ENCODE measurements at regions not wholly inside any gene's neighbourhood (a gene's known extent, or its start where the extent isn't known, plus 50 kb on each side); places are given as distances from the start of the nearest gene placed in this dataset.
"Not testable (repeated sequence)": the region's sequence is repeated elsewhere in the genome, so short reads cannot be mapped to it uniquely, and the experiment has no call there.

DNA sequence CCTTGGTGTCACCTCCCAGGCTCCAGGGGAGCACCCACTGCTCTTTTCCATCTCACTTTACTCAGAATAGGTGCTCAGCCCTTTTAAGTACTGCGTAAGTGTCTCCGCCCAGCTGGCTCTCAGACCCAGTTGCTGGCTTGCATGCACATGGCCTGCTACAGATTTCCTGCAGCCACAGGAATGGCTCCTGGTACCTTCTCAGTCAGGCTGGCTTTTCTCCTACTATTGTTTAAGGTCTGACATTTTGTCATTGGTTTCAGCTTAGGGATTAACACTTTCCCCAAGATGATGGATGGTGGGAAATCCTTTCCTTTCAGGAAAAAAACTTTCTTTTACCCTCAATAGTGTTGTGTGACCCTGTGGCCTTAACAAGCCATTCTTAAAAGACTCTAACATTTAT is 1652.3 kb upstream of the WWC1 start:
- no peak for DNase-seq (ENCODE audit: low read depth)

- peak; percentile 1 for DNase-seq (ENCODE audit: low read depth)
Observed at GRCh38 chr5:166640136-166640535, 1651.3 kb upstream of the WWC1 start.

DNA sequence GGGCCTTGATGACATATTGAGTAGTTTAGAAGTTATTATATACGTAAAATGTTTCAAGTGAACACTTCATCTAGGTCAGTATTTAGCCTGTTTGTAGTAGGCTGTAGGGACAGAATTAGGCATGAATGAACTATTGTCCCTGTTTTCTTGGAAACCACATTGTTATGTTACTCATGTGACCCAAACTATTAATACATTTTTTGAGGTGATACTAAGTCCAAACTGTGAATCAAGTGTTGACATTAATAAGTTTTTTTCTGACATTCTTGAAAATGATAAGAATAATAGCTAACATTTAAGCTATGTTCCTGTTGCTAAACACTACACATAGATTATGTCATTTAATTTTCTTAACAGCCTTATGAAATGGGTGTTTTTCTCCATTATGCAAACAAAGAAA is 1642.7 kb upstream of the WWC1 start:
- DNase-seq (ENCODE audit: low read depth): no peak

DNA sequence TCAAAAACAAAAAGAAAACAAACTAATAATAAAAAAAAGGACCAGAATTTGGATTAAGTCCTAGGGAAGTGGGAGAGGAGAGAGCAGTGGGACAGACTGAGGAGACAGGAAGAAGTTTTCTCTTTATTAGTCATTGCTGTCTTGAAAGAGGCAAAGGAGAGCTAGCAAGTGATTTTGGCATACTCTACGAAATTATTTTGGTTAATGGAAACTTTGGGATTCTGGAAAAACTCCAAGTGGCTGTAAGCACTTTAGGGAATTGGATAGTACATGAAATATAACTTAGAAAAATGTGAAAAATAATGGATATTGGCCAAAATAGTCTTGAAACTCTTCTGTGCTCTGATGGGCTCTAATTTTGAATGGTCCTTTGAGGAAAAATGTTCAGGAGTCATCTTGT is 1641.8 kb upstream of the WWC1 start:
- DNase-seq (ENCODE audit: low read depth): no peak

GRCh38 chr5:166651234-166651633 is 1640.2 kb upstream of the WWC1 start:
- no peak for DNase-seq (ENCODE audit: low read depth)

- no peak for DNase-seq (ENCODE audit: low read depth)
Observed at GRCh38 chr5:166671811-166672210, 1619.6 kb upstream of the WWC1 start.

DNA sequence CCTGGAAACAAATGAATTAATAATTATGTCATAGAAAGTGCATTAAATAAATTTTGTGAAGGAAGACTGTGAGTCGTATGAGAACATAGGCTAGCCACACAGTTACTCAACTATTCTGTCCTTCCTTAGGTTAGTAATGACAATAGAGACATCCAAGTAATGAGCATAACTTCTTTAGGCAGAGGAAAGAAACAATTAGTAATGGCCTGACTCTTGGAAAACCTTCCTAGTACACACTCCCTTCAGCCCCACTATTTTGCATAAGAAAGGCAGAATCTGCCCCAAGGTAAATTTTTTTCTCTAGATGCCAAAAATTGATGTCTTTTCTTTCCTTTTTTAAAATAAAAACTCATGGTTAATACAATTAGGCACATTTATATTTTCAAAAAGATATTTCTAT is 1619.0 kb upstream of the WWC1 start:
- no peak for DNase-seq (ENCODE audit: low read depth)

- no peak for DNase-seq (ENCODE audit: low read depth)
Observed at GRCh38 chr5:166677891-166678290, 1613.6 kb upstream of the WWC1 start.

DNA sequence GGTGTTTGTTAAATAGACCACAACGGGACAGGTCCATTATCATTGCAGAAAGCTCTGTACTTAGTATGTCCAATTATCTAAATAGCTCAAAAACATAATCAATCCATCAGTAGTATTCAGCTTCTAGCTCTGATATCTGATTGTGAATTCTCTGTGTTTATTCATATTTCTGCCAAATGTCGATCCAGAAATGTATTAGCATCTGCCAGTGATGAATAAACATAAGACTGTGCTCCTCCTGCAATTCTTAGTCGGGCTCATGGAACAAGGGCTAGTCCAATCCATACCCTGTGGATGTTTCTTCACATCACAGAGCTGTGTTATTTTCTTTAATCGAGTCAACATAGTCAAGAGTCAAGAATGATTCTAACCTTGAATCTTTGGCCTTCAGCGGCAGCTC is 1612.1 kb upstream of the WWC1 start:
- DNase-seq (ENCODE audit: low read depth): no peak

- DNase-seq (ENCODE audit: low read depth): no peak
Observed at GRCh38 chr5:166695326-166695725, 1596.1 kb upstream of the WWC1 start.

DNA sequence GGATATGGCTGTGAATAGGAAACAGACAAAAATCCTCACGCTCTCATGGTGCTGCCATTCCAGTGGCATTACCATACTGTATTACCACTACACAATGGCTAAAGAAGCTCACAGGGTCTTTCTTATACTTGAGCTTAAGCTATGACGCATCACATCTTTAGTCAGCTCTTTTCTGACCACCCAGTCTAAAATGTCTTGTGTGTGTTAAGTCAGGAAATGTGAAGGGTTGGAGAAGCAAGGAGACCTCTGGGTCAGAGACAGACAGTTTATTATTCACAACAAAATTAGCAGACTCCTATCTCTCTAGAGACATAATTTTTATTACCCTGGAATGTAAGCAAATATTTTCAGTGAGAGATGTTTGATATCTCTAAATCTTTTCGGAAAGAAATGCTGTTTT is 1583.2 kb upstream of the WWC1 start:
- DNase-seq (ENCODE audit: low read depth): no peak

GRCh38 chr5:166709691-166710090 is 1581.8 kb upstream of the WWC1 start:
- DNase-seq (ENCODE audit: low read depth): no peak

DNA sequence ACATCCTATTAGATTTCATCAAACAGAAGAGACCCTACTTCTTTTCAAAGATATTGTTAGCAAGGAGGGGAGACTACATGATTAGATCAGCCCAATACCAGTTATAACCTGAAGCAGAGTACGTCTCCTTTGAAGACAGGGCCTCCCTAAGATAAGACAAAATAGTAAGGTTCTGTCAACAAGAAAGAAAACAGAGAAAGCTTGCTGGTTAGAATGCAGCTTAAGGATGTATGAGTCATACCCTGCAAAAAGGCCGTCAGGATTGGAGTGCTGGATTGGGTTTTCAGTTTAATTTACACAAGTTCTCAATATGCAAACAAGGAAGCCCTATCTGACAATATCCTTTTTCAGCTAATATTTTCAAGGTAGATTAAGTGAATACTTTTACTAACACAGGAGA is 1581.2 kb upstream of the WWC1 start:
- no peak for DNase-seq (ENCODE audit: low read depth)

GRCh38 chr5:166712447-166713185 is 1578.8 kb upstream of the WWC1 start:
- no peak for DNase-seq (ENCODE audit: low read depth)

DNA sequence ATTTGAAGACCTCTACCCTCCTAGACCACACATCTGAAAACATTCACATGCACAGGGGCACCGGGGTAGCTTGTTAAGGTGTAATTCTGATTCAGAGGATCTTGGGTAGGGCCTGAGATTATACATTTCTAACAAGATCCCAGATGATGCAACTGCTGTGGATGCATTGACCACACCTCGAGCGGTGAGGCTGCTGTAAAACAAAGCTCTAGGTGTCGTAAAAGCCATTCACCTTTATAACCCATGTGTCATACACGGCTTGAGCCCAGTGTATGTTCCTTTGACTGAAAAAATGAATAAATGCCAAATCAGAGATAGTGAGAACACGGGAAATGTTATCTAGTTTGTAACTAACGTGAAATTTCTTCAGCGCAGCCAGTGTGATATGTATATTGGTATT is 1578.2 kb upstream of the WWC1 start:
- no peak for DNase-seq (ENCODE audit: low read depth)

- DNase-seq (ENCODE audit: low read depth): no peak
Observed at GRCh38 chr5:166716856-166717492, 1574.5 kb upstream of the WWC1 start.

- no peak for DNase-seq (ENCODE audit: low read depth)
Observed at GRCh38 chr5:166719991-166720390, 1571.5 kb upstream of the WWC1 start.

DNA sequence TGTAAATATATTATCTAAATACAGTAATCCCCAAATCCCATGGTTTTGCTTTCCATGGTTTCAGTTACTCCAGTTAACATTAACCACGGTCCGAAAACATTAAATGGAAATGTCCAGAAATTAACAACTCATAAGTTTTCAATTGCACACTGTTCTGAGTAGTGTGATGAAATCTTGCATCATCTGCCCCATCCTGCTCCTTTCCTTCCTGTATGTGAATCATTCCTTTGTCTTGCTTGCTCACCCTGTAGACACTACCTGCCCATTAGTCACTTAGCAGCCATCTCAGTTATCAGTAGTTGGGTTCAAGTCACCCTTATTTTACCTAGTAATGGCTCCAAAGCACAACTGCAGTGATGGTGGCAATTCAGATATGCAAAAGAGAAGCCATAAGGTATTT is 1568.5 kb upstream of the WWC1 start:
- DNase-seq (ENCODE audit: low read depth): no peak

- no peak for DNase-seq (ENCODE audit: low read depth)
Observed at GRCh38 chr5:166724284-166724683, 1567.2 kb upstream of the WWC1 start.

DNA sequence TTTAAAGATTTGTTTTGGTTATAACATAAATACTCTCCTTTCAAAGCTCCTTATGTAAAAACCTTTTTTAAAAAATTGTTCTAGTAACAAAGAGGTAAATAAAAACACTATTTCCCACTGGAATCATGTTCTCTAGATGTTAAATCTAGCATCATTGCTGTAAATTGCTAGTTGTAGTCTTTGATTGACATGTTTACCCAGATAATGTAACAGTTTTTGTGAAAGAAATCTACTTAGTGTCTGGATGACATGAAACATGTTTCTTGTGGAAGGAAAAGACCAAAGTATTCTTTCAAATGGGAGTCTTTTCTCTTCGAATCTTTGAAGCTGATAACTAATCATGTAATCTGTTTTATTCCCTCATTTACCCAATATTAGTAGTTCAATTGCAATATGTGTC is 1565.9 kb upstream of the WWC1 start:
- no peak for DNase-seq (ENCODE audit: low read depth)

DNA sequence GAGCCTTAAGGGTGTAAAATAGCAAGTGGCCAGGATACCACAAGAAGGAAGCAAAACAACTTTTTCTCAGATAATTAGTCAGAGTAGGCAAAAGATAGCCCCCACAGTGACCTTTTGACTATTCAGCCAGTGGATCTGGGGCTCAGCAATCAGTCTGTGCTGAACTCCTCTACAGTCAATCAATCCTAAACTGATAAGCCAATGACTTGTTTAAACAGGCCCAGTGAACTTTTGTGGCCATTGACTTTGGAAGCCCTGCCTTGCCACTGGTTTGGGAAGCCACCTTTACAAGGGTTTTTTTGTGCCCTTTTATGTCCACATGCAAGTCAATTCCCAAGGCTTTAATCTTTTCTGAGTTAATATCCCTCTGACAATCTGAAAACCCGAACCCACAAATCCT is 1565.0 kb upstream of the WWC1 start:
- DNase-seq (ENCODE audit: low read depth): no peak

DNA sequence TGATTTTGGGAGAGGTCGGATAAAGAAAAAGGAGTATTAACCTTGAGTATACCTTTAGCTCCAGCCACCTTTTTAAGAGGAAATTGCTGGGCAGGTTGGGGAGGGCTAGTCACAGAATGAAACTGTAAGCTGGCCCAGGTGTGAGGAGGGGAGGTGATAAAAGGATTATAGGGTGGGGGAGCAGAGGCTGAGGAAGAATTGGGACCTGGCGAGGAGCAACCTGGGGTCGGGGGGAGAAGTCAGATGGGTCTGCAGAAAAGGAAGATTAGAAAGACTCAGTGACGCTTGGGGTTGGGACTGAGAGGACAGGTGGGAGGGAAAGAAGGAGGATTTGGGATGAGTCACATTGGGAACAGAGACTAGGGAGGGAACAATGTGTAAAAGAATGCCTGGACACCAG is 1548.5 kb upstream of the WWC1 start:
- DNase-seq (ENCODE audit: low read depth): not testable (repeated sequence)

- DNase-seq (ENCODE audit: low read depth): no peak
Observed at GRCh38 chr5:166746506-166746905, 1544.9 kb upstream of the WWC1 start.

DNA sequence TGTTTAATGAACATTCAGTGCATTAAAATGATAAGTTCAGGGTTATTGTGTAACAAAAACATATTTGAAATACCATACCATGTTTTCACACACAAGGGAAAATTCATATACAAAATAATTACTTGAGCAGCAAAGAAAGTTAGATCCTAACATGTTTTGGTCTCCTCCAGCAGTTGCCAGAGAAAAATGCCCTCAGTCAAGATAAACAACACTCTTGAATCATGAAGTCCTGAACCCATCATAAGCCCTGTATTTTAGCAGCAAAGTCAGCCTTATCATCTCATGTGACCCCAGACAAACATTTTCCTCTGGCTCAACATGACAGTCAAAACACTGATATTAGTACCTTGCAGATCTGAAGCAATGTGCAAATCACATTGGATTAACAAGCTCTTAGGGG is 1541.1 kb upstream of the WWC1 start:
- no peak for DNase-seq (ENCODE audit: low read depth)

Measured in GM04504 (cell line).